ENCODE measurements at regions not wholly inside any gene's neighbourhood (a gene's known extent, or its start where the extent isn't known, plus 50 kb on each side); places are given as distances from the start of the nearest gene placed in this dataset.
A peak's percentile ranks its signal among the peaks of the same experiment; 100 is the strongest.
"Not testable (repeated sequence)": the region's sequence is repeated elsewhere in the genome, so short reads cannot be mapped to it uniquely, and the experiment has no call there.

DNA sequence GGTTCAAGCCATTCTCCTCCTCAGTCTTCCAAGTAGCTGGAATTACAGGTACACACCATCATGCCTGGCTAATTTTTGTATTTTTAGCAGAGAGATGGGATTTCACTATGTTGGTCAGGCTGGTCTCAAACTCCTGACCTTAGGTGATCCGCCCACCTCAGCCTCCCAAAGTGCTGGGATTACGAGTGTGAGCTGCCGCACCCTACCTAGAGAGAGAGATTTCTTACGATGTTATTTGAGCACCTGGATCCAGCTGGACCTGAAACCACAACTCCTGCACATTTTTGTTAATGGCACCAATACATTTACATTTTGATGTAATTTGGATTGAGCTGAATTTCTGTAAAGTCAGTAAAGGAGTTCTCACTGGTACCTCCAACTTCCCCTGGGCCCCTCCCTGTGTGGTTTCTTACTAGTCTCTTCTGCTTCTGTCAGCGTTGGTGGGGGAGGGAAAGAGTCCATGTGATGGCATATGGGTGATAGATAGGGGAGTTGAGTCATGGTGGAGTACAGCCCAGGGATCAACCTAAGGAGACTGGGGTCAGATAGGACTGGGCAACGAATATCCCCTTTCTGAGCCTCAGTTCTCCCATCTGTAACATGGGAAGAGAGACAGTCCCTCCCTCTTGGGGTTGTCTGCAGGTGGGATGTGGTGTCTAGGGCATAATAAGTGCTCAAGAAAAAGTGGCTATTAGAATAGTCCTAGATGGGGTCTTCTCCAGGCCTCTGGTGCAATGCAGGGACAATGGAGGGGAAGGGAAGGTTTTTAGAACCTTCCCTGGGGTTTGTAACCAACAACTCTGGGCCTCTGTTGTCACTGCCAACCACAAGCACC is 83.3 kb upstream of the MED13L start:
- no peak for DNase-seq

DNA sequence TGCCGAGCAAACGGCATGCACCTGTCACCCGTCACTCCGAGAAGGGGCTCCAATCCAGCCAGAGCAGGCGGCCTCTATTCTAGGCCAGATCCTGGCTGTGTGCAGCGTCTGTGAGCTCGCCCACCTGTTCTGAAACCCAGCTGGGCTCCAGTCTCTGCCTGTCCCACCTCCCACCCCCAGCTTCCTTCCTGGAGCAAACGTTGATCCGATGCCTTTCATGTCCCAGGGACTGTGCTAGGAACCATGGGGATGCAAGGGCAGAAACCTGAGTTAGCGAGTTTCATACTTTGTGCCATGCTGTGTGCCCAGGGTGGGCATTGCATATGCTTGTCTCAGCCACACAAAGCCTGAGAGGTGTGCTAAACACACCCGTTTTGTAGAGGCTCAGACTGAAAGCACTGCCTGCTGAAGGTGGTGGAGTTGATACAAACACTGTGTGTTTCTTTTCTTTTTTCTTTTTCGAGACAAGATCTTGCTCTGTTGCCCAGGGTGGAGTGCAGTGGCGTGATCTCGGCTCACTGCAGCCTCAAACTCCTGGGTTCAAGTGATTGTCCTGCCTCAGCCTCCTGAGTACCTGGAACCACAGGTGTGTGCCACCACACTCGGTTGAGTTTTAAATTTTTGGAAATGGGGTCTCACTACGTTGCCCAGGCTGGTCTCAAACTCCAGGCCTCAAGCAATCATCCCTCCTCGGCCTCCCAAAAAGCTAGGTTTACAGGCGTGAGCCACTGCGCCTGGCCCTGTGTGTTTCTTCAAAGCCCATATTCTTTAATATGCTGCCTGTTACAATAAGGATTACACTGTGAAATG is 84.1 kb upstream of the MED13L start:
- no peak for DNase-seq

DNA sequence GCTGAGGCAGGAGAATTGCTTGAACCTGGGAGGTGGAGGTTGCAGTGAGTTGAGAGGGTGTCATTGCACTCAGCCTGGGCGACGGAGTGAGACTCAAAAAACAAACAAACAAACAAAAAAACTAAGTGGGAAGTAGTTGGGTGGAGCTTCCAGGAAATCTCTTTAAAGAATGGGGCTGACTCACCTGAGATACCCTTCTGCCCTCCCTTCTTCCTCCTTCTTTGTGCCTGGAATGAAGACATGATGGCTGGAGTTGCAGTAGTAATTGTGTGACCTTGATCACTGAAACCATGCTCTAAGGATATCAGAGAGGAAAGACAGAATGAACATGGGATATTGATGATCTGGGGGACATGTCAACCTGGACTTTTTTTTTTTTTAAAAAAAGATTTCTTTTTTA is 87.6 kb upstream of the MED13L start:
- DNase-seq, result no peak

DNA sequence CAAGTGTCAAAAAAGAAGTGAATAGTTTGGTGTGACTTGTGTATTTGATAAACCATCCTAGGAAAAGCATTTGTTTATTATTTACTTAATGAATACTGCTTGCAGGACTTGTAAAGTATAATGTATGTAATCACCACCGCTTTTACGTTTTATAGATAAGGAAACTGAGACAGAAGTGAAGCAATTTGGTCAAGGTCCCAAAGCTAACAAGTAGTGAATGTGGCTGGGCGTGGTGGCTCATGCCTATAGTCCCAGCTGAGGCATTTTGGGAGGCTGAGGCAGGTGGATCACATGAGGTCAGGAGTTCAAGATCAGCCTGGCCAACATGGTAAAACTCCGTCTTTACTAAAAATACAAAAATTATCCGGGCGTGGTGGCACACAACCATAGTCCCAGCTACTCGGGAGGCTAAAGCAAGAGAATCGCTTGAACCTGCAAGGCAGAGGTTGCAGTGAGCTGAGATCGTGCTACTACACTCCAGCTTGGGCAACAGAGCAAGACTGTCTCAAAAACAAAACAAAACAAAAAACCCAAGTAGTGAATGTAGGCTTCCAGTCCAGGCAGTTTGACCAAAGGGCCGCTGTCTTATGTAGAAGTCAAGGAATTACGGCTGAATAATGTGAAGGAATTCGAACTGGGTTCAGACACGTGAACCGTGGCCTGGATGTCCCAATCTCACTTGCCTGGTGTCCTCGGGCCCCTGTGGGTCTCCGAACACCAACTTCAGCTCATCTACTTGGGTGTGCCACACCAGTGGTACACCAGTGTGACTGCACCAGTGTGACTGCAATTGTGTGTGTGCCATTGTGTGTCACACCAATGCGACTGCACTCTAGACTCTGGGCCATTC is 88.3 kb upstream of the MED13L start:
- DNase-seq, result no peak

DNA sequence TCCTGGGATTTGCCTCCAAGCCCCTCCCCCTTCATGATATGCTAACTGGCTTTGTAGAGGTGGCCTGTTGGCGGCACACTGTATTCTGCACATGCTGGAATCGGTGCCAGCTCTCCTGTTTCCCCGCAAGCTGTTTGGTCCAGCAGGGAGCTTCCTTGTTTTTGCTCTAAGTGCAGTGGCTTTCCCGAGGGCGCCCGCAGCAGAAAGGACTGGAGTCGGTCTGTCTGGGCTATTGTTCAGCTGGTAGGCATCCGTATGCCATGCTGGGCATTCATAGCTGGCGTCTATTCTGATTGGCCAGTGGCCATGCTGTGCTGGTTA is 88.9 kb upstream of the MED13L start:
- DNase-seq, result peak in 4 of 56 donors; percentile 5 to 27 (median 8)

DNA sequence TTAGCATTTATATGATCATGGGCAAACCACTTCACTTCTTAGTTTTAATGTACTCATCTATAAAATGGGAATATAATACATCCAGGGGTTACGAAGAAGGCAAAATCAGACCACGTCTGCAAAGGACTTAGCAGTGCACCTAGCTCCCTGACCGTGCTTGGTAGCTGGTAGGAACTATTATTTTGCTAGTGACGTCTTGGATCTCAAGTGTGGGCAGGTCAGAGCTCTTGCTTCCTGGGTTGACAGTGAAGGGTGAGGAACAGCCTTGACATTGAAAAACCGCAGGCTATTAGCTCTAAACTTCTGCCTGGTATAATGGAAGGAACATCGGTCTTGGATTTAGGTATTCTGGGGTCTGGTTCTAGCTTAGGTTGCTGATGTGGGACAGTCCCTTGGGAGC is 89.3 kb upstream of the MED13L start:
- DNase-seq, result no peak

DNA sequence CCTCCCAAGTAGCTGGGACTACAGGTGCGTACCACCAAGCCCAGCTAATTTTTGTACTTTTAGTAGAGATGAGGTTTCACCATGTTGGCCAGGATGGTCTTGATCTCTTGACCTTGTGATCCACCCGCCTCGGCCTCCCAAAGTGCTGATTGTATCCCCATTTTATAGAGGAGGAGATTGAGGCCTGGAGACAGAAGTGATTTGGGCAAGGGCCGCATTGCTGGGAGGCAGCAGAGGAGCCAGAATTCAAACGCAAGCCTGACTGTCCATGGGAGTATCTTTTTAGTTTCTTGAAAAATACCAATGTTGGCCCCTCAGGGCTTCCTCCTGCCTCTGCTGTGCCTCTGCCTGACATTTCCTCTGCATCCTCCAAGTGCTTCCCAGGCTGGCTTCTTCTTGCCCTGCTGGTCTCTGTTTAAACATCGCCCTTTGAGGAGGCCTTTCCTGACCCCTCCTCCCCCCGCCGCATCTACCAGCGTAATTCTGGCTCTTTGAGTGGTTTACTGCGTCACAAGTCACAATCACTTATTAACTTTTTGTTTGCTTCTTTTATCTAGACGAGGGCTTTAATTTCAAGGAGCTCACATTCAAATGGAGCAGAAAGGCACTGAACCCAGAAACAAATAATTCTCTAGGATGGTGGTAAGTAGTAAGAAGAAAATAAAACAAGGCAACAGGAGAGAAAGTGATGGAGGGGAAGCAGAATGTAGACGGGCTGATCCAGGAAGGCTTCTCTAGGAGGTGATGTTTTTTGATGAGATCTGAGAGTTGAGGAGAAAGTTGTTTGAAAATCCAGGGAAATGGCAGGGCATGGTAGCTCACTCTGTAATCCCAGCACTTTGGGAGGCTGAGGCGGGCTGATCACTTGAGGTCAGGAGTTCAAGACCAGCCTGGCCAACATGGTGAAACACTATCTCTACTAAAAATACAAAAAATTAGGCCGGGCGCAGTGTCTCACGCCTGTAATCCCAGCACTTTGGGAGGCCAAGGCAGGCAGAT is 91.0 kb upstream of the MED13L start:
- DNase-seq, result peak in 1 of 56 donors; percentile 1

DNA sequence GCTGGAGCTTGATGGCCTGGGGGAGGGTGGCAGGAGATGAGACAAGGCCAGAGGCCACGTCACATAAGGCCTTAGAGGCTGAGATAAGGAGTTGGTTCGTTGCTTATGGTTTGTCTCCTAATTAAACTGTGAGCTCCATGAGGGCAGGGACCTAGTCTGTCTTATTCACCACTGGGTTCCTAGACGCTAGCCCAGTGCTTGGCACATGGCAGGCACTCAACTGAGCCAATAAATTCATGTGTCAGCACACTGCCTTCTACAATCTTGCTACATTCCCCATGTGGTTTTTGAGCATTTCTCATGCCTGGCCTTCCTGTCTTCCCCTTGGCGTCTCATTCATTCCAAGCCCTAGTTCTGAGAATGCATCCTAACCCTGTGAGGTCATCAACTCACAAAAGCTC is 92.5 kb upstream of the MED13L start:
- DNase-seq, result no peak

DNA sequence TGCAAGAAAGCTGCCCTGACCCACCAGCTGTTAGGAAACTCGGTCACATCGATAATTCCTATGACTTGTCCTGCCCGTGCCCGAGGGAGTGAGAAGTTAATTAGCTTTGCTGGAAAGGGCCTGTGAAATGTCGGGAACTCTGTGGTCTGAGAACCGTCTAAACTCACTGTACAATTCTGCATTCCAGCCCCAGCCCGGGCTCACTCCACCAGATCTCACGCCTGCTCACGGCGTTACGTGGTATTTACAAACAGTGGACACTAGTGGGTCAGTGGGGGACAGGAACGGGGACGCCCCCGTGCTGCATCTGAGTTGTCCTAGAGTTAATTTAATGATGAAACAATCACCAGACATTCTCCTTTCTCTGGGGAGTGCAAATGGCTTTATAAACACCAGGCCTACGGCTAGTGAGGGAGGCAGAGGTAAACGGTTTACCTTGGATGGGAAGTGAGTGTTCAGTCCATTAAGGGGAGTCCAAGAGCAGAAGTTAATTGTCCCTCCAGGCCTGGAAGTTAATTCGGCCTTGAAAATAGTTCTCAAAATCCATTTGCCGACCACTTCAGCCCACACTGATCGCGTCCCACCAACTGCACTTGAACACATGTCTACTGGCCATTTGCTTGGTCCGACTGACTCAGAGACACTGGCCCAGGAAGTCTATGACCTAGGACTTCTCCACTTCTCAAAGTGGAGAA is 93.5 kb upstream of the MED13L start:
- no peak for DNase-seq

DNA sequence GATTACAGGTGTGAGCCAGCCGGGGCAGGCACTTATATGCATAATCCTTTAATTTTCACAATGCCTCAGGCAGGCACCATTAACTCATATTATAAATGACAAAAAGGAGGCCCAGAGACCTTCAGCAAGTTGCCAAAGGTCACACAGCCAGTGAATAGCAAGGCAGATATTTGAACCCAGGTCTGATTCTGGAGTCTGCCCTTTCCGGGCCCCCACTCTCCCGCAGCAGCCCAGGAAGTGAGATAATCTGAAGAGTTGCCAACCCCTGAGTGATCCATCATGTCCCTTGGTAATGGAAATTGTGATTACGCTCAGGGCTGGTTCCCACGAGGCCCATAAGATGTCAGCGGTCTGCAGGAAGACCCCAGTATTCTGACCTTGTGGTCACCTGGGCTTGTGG is 95.3 kb upstream of the MED13L start:
- DNase-seq, result no peak

DNA sequence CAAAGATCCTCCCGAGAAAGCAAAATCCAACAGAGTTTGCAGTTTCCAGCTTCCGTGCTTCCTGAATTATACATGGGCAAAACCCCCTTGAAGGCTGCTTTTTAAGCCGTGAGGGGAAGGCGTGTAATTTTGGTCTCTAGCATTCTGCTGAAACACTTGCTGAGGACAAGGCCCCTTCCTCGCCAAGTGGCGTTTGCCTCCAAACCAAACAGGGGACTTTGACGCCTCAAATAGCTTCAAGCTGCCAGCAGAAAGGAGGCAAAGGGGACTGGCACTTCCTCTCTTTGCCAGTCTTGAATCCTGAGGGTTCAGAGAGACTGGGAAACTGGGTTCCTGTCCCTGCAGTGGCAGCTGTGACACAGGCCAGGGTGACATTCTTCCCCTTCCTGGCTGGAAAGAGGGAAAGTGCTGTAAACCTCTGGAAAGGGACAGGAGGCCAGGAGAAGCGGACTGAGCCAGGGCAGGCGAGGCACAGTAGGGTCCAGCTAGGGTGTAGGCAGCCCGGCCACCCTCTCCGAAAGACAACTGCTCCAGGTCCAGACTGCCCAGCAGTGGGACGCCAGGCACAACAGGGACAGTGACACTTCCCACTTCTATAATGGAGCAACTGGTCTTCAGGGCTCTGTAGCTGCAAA is 96.2 kb upstream of the MED13L start:
- peak in 2 of 56 donors; percentile 3 for DNase-seq

DNA sequence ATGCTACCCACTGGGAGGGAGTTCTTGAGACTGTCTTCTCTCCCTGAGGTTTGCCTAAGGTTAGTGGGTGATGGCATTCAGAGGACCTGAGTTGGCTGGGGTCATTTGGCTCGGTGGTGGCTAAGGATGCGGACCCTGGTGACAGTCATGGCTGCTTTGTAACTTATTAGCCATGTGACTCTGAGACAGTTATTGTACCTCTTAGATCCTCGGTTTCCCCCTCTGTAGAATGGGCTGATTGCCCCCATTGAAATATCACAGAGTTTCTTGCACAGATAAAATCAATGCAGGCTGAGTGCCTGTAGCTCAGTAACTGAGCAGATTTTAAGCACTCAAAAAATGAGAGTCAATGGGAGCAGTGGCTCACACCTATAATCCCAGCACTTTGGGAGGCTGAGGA is 96.7 kb upstream of the MED13L start:
- DNase-seq, result no peak

DNA sequence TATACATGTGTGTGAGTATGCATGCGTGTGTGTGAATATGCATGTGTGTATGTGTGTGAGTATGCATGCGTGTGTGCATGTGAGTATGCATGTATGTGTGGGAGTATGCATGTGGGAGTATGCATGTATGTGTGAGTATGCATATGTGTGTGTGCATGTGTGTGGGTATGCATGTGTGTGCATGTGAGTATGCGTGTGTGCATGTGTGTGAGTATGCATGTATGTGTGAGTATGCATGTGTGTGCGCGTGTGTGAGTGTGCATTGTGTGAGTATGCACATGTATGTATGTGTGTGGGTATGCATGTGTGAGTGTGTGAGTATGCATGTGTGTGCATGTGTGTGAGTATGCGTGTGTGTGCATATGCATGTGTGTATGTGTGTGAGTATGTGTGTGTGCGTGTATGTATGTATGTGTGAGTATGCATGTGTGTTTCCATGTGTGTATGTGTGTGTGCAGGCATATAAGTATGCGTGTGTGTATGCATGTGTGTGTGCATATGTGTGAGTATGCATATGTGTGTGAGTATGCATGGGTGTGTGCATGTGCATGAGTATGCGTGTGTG is 97.9 kb upstream of the MED13L start:
- DNase-seq, result no peak

DNA sequence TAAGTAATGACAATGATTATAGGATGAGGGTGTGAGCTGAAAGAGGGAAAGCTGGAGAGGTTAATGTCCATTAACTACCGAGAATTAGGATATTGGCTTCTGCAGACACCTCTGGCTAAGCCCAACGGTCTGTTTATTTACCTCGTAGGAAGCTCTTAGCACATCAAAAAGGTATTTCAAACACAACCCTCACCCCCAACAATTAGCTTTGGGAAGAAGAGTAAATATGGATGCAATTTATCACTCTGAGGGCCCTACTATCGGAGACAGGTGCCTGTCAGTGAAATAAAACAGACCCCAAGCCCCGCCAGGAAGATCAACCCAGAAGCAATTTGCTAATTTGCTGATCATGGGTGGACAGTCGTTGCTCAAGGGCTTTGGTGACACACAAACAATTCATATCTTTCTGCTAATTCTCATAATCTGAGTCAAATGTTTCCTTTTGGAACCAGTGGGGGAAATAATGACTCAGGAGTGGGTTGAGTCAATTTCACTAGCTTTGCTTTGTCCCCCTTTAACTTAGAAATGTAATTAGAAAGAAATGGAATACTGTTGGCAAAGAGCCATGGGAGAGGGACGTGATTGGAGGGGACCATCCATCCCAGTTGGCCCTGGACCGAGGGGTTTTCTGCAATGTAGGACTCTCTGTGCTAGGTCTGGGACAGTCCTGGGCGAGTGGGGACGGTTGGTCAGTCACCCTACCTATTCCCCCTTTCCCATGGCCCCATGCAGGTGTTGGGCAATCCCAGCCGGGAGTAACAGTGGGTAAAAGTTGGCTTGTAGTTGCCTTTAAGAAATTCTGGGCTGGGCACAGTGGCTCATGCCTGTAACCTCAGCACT is 99.1 kb upstream of the MED13L start:
- no peak for DNase-seq

DNA sequence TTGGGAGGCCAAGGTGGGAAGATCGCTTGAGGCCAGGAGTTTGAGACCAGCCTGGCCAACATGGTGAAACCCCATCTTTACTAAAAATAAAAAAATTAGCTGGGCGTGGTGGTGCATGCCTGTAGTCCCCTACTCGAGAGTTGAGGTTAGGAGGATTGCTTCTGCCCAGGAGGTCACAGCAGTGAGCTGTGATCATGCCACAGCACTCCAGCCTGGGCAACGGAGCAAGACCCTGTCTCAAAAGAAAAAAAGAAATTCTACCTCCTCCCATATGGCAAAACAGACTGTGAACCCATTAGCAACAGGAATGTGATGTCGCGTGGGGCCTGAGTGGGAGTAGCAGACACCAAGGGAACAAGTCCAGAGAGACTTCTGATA is 99.7 kb upstream of the MED13L start:
- not testable (repeated sequence) for DNase-seq

DNA sequence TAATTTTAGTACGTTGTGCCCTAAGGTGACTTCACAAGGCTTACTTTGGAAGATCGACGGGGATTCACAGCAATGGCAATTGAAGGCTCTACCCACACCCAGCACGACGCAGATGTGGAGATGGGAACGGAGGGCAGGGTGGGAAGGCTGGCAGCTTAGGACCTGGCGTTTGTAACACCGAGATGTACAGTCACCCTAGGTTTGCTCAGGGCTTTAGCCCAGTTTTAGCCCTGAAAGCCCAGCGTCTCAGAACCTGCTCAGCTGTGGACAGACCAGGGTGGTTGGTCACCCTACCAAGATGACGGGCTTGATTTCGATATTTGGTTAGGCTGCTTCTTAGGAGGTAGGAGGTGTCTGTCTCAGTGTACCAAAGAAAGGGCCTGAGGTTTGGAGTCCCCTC is 100.5 kb upstream of the MED13L start:
- DNase-seq, result no peak

DNA sequence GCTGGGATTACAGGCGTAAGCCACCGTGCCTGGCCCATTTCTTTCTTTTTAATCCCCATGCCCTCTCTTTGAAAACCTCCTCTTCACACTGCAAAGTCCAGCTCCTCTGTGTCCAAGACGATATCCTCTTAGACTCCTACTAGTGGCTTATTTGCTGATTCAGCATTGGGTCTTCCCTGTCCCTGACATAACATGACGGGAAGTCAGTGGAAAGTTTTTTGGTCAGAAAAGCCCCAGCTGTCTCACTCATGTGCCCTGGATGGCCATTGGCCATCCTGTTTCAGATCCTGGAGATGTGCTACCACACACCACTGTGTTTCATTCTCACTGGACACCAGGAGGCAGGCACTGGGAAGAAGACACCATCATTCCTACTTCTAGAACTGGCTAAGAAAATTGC is 102.6 kb upstream of the MED13L start:
- DNase-seq, result no peak

DNA sequence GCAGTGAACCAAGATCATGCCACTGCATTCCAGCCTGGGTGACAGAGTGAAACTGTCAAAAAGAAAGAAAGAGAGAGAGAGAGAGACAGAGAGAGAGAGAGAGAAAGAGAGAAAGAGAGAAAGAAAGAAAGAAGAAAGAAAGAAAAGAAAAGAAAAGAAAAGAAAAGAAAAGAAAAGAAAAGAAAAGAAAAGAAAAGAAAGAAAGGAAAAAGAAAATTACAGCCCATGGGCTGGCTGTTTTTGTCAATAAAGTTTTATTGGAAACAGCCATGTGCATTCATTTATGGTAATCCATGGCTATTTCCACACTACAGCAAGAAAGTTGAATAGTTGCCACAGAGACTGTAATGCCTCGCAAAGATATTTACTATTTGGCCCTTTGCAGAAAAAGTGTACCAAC is 103.2 kb upstream of the MED13L start:
- not testable (repeated sequence) for DNase-seq

Measured in amygdala (tissue), 56 donors.